Right lobe of liver (tissue), 6 donors: ENCODE measurements at regions not wholly inside any gene's neighbourhood (a gene's known extent, or its start where the extent isn't known, plus 50 kb on each side); places are given as distances from the start of the nearest gene placed in this dataset.
A peak's percentile ranks its signal among the peaks of the same experiment; 100 is the strongest.

Experiments
- ATAC-seq, 4 donors: fragments of 200-7000 bp; cut with Tn5 transposase; one replicate each; pipeline ENCODE4 v1.9.1; 2020; ENCODE audit warnings: mild to moderate bottlenecking in 4 of 4, moderate library complexity in 4 of 4
- DNase-seq, 3 donors: peaks; one replicate each; pipeline ENCODE4 v3.0.0-alpha.2; 2020
- H3K27ac ChIP-seq, 3 donors: fragments of 200-600 bp; one replicate each; pipeline ENCODE4 v1.8.0; 2022
- H3K27me3 ChIP-seq, 2 donors: fragments of 200-600 bp; one replicate each; pipeline ENCODE4 v1.8.0; 2022
- H3K36me3 ChIP-seq, 4 donors: fragments of 200-600 bp; sonication (generic) in 1 of 4; one replicate each; pipeline versions ENCODE4 v1.5.1 to v1.8.0; 2017 to 2022; ENCODE audit warnings: control low read depth in 1 of 4
- H3K4me1 ChIP-seq, 4 donors: fragments of 200-600 bp; sonication (generic) in 1 of 4; one replicate each; pipeline versions ENCODE4 v1.5.1 to v1.8.0; 2017 to 2022; ENCODE audit warnings: control low read depth in 1 of 4
- H3K4me3 ChIP-seq, 3 donors: fragments of 200-600 bp; one replicate each; pipeline ENCODE4 v1.8.0; 2022
- H3K9me3 ChIP-seq, 4 donors: fragments of 200-600 bp; sonication (generic) in 1 of 4; one replicate each; pipeline versions ENCODE4 v1.5.1 to v1.8.0; 2017 to 2022; ENCODE audit warnings: control low read depth in 1 of 4
- CTCF ChIP-seq, 4 donors: fragments of 200-600 bp in 3 of 4; fragments of 450-650 bp in 1 of 4; IDR thresholded peaks; one replicate each; pipeline versions ENCODE4 v1.5.1 to v1.8.0; 2016 to 2022; ENCODE audit warnings: antibody characterized with exemption in 4 of 4, mild to moderate bottlenecking in 2 of 4
- POLR2A ChIP-seq: fragments of 450-650 bp; IDR thresholded peaks from one replicate; pipeline ENCODE4 v1.6.1; 2017; ENCODE audit warnings: antibody characterized with exemption, mild to moderate bottlenecking
- WGBS: methylation state at CpG from one replicate; pipeline ENCODE4 v1.1.6; 2018; ENCODE audit warnings: low coverage, low lambda C conversion rate; ENCODE audit not compliant: insufficient coverage; ENCODE audit errors: missing lambda C conversion rate; 5-methylcytosine and 5-hydroxymethylcytosine counted together
- intact Hi-C, 2 donors: fragments of 100-400 bp; cut with DNase I; formaldehyde crosslinking; loops; one replicate each; pipeline versions ENCODE4 v1.11.2 to v1.14.1; 2022
- donor health status: DM: no; HTN: yes; CAD: no.
- donor health status: DM: no; HTN: no; CAD: no.
- donor health status: DM: no; HTN: no; CAD: no.
- donor health status: DM: no; HTN: yes; CAD: no.
- donor health status: DM: no; HTN: yes; CAD: no.

GRCh38 chr13:112247471-112248405 lies 128.4 kb upstream of the SPACA7 start:
- ATAC-seq (peak in 3 of 4 donors; percentile 54 to 72 (median 67)), DNase-seq (peak in 2 of 3 donors; percentile 74 to 84)
- peak overlapping the region; percentile 83 to 96 (median 91) for H3K27ac ChIP-seq
- peaks cover 0 to 27% (median 8%) of the 10 kb centered on the region in 4 donors for H3K4me1 ChIP-seq
- H3K4me3 ChIP-seq, result no peak overlapping the region
- H3K9me3 ChIP-seq, result no peaks in the 10 kb centered on the region
- TF ChIP-seq POLR2A (no peak), CTCF (IDR thresholded peaks at IDR 0.05) (no peak)
- no peaks in the 10 kb centered on the region for H3K27me3 ChIP-seq
- WGBS, result 60% methylated on average over 4 of the region's 31 CpGs
- H3K36me3 ChIP-seq, result no peaks in the 10 kb centered on the region
- intact Hi-C loops, result no loop called here

DNA sequence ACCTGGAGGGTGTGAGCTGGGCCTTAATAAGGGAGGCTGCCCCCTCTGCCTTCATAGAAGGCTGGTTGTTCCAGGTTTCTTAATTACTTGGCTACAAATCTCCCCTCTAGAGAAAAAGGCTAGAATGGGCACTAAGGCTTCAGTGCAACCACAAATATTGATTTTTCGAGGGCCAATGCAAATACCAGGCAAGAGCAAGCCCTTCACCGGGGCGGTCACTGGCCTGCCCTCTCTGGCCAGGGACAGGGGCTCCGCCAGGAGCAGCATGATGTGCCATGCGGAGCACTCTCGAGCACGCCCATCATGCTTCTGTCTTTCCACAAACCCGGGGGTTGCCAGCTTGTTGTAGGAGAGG lies 127.8 kb upstream of the SPACA7 start:
- Histone ChIP-seq H3K36me3 (no peaks in the 10 kb centered on the region), H3K9me3 (no peaks in the 10 kb centered on the region), H3K27me3 (no peaks in the 10 kb centered on the region), H3K4me1 (peaks cover 0 to 22% (median 8%) of the 10 kb centered on the region in 4 donors), H3K27ac (peak overlapping the region; percentile 83 to 96 (median 91)), H3K4me3 (no peak overlapping the region)
- DNase-seq (peak; percentile 87 to 95 (median 95)), ATAC-seq (peak; percentile 84 to 94 (median 90))
- intact Hi-C loops, result no loop called here
- TF ChIP-seq POLR2A, result peak; percentile 26
- peak in 1 of 4 donors; percentile 4 for TF ChIP-seq CTCF (IDR thresholded peaks at IDR 0.05)
- WGBS, result 26% methylated on average over 5 of the region's 8 CpGs

DNA sequence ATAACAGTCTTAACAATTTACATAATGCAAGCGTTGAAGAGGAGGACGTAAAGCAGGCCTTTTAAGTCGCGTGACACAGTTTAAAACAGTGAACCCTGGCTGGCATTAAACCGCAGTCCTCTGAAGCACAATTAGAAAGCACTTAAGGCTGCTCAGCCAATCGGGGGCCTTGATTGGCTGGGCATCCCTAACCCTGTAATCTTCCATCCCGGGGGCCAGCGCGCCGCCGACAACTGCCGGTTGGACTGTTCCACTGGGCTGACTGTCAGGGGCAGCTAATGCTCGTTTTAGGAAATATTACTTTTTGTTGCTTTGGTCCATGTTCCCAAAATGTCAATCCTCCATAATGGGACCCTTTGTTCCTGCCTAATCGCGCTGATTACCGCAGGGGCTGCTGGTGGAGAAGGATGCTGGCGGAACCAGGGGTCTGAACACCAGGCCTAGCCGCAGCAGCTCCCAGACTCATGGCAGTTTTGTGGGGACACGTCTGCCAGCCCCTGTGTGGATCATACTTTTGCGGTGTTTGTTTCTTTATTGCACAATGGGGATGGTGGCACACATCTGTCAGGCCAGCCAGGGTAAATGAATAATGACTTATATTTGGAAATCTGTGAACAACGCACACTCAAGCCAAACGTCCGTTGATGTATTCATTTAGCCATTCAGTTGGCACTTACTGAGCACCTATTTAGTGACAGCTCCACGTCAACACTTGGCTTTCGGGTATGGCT lies 127.1 kb upstream of the SPACA7 start:
- DNase-seq, result peak in 2 of 3 donors; percentile 43 to 81
- H3K4me1 ChIP-seq, result peaks cover 0 to 20% (median 8%) of the 10 kb centered on the region in 4 donors
- 33% methylated on average over 13 of the region's 25 CpGs for WGBS
- H3K9me3 ChIP-seq, result no peaks in the 10 kb centered on the region
- TF ChIP-seq CTCF (IDR thresholded peaks at IDR 0.05), result no peak
- TF ChIP-seq POLR2A, result peak; percentile 37
- H3K27ac ChIP-seq, result peak overlapping the region; percentile 83 to 96 (median 91)
- no peaks in the 10 kb centered on the region for H3K27me3 ChIP-seq
- no peak overlapping the region for H3K4me3 ChIP-seq
- intact Hi-C loops, result no loop called here
- peak; percentile 65 to 79 (median 71) for ATAC-seq
- no peaks in the 10 kb centered on the region for H3K36me3 ChIP-seq

DNA sequence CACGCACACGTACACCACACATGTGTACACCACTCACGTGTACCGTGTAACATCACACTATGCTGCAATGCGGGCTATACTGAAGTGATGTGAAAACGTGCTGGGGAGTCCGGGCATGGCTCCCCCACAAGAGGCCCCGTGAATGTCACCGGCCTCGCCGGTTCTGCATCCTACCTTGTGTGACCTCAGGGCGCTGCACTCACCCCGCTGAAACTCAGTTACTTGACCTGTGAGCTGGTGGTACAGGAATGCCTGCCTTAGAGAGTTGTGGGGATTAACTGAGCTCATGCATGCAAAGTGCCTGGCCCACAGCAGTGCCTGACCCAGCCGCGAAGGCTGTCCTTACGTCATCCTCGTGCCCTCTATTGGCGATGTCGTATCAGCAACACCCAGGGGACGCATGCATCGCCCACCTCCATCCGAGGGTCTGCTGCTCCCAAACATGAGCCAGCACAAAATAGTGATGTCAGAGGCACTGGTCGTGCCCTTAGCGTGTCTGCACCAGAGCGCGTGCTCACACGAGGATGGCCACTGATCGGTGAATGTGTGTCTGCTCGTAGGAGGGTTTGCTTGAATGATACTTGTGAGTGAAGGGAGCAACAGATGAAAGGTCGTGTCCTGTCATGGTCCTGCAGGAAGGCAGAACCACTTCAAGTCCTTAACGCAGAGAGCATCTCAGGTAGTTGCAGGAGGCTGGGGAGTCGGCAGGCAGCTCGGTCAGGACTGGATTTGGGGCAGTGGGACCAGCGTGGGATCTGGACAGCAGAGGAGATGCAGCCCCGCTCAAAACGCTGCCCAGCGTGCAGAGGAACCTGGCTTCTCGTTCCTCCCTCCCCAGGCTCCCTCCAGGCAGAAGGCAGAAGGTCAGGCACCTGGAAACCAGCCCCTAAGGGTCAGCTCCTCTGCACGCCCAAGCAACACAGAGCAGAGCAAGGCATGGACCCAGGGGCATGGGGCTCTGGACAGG lies 126.2 kb upstream of the SPACA7 start:
- H3K27ac ChIP-seq, result peak overlapping the region in 2 of 3 donors; percentile 48 to 91
- DNase-seq, result no peak
- ATAC-seq, result peak in 3 of 4 donors; percentile 1 to 2 (median 1)
- peaks cover 0 to 20% (median 8%) of the 10 kb centered on the region in 4 donors for H3K4me1 ChIP-seq
- intact Hi-C loops, result no loop called here
- TF ChIP-seq CTCF (IDR thresholded peaks at IDR 0.05), result no peak
- TF ChIP-seq POLR2A, result no peak
- H3K4me3 ChIP-seq, result no peak overlapping the region
- 83% methylated on average over 7 of the region's 39 CpGs for WGBS
- H3K27me3 ChIP-seq, result no peaks in the 10 kb centered on the region
- no peaks in the 10 kb centered on the region for H3K9me3 ChIP-seq
- no peaks in the 10 kb centered on the region for H3K36me3 ChIP-seq
